BLaER1 treated with 17β-estradiol and CSF1 and Interleukin-3, amounts not matched to agents 10 nM and 100 nM (cell line): ENCODE measurements at regions not wholly inside any gene's neighbourhood (a gene's known extent, or its start where the extent isn't known, plus 50 kb on each side); places are given as distances from the start of the nearest gene placed in this dataset.

ENCODE experiments used
- H3K27ac ChIP-seq, 11 experiments: shearing (Covaris generic); formaldehyde crosslinking; 2 replicates each; pipeline ENCODE4 v1.8.1; 2022
- H3K27me3 ChIP-seq, 11 experiments: shearing (Covaris generic); formaldehyde crosslinking; 2 replicates each; pipeline ENCODE4 v1.8.1; 2022
- H3K36me3 ChIP-seq, 11 experiments: shearing (Covaris generic); formaldehyde crosslinking; 2 replicates each; pipeline ENCODE4 v1.8.1; 2022
- H3K4me1 ChIP-seq, 10 experiments: shearing (Covaris generic); formaldehyde crosslinking; 2 replicates each; pipeline ENCODE4 v1.8.1; 2022
- H3K4me2 ChIP-seq, 11 experiments: shearing (Covaris generic); formaldehyde crosslinking; 2 replicates each; pipeline ENCODE4 v1.8.1; 2022
- H3K4me3 ChIP-seq, 10 experiments: shearing (Covaris generic); formaldehyde crosslinking; 2 replicates each; pipeline ENCODE4 v1.8.1; 2022
- H3K9ac ChIP-seq, 11 experiments: shearing (Covaris generic); formaldehyde crosslinking; 2 replicates each; pipeline ENCODE4 v1.8.1; 2022
- H3K9me3 ChIP-seq, 11 experiments: shearing (Covaris generic); formaldehyde crosslinking; replicated peaks in 1 of 11; 2 replicates each; pipeline ENCODE4 v1.8.1; 2022
- H4K20me1 ChIP-seq, 11 experiments: shearing (Covaris generic); formaldehyde crosslinking; 2 replicates each; pipeline ENCODE4 v1.8.1; 2022
- Cebpa-rat ChIP-seq, 11 experiments: shearing (Covaris generic); IDR thresholded peaks; 2 replicates each; pipeline ENCODE4 v1.8.1; 2022

GRCh38 chr2:44107086-44107740, 61.5 kb upstream of the PPM1B start:
- Histone ChIP-seq H3K4me3 (no peak overlapping the region), H3K27ac (peak overlapping the region in 6 of 11 experiments; percentile 5 to 52 (median 16); a peak in 7 of 22 replicates), H4K20me1 (no peaks in the 10 kb centered on the region), H3K9ac (no peak overlapping the region), H3K36me3 (no peaks in the 10 kb centered on the region), H3K27me3 (no peaks in the 10 kb centered on the region), H3K4me1 (peaks cover 12 to 38% (median 16%) of the 10 kb centered on the region in 10 experiments), H3K9me3 (peaks cover 0 to 7% (median 0%) of the 10 kb centered on the region in 11 experiments; a peak in 2 of 22 replicates), H3K4me2 (peak overlapping the region; percentile 26 to 71 (median 64))
- no peak for TF ChIP-seq Cebpa-rat (IDR thresholded peaks at IDR 0.05)

- Histone ChIP-seq H3K4me2 (peak overlapping the region; percentile 26 to 71 (median 64); a peak in 19 of 22 replicates), H3K27ac (peak overlapping the region in 2 of 11 experiments; percentile 22 to 52; a peak in 2 of 22 replicates), H3K9me3 (peaks cover 0 to 7% (median 0%) of the 10 kb centered on the region in 11 experiments; a peak in 2 of 22 replicates), H3K4me1 (peaks cover 12 to 38% (median 16%) of the 10 kb centered on the region in 10 experiments), H4K20me1 (no peaks in the 10 kb centered on the region), H3K9ac (no peak overlapping the region), H3K4me3 (no peak overlapping the region), H3K36me3 (no peaks in the 10 kb centered on the region), H3K27me3 (no peaks in the 10 kb centered on the region)
- peak in 10 of 11 experiments; percentile 22 to 89 (median 69); a peak in 16 of 22 replicates for TF ChIP-seq Cebpa-rat (IDR thresholded peaks at IDR 0.05)
These were observed 60.7 kb upstream of the PPM1B start for GRCh38 chr2:44107974-44108373.

GRCh38 chr2:44109166-44109565, 59.5 kb upstream of the PPM1B start:
- H3K4me3 ChIP-seq = no peak overlapping the region
- H3K27me3 ChIP-seq = no peaks in the 10 kb centered on the region

GRCh38 chr2:44110444-44110843, 58.2 kb upstream of the PPM1B start:
- no peak for TF ChIP-seq Cebpa-rat (IDR thresholded peaks at IDR 0.05)
- H3K4me3 ChIP-seq = no peak overlapping the region
- H3K36me3 ChIP-seq = no peaks in the 10 kb centered on the region
- peaks cover 0 to 7% (median 0%) of the 10 kb centered on the region in 11 experiments; a peak in 2 of 22 replicates for H3K9me3 ChIP-seq
- no peak overlapping the region for H3K27ac ChIP-seq
- H4K20me1 ChIP-seq = no peaks in the 10 kb centered on the region
- peaks cover 12 to 30% (median 16%) of the 10 kb centered on the region in 10 experiments for H3K4me1 ChIP-seq
- no peak overlapping the region for H3K4me2 ChIP-seq
- H3K9ac ChIP-seq = no peak overlapping the region
- no peaks in the 10 kb centered on the region for H3K27me3 ChIP-seq

More at GRCh38 chr2:44109166-44109565, 59.5 kb upstream of the PPM1B start:
- TF ChIP-seq Cebpa-rat (IDR thresholded peaks at IDR 0.05) = no peak
- Histone ChIP-seq H4K20me1 (no peaks in the 10 kb centered on the region), H3K27ac (no peak overlapping the region), H3K36me3 (no peaks in the 10 kb centered on the region), H3K9ac (no peak overlapping the region), H3K4me2 (peak overlapping the region in 2 of 11 experiments; percentile 12 to 71; a peak in 4 of 22 replicates), H3K4me1 (peaks cover 12 to 30% (median 16%) of the 10 kb centered on the region in 10 experiments), H3K9me3 (peaks cover 0 to 7% (median 0%) of the 10 kb centered on the region in 11 experiments; a peak in 2 of 22 replicates)

GRCh38 chr2:44112096-44112495, 56.6 kb upstream of the PPM1B start:
- no peaks in the 10 kb centered on the region; a peak in 1 of 22 replicates for H3K9me3 ChIP-seq
- H3K27ac ChIP-seq = no peak overlapping the region
- no peaks in the 10 kb centered on the region for H3K27me3 ChIP-seq
- no peak overlapping the region for H3K4me2 ChIP-seq
- no peak overlapping the region for H3K9ac ChIP-seq
- H3K4me1 ChIP-seq = peaks cover 9 to 26% (median 12%) of the 10 kb centered on the region in 10 experiments
- H3K4me3 ChIP-seq = no peak overlapping the region
- no peaks in the 10 kb centered on the region for H4K20me1 ChIP-seq
- H3K36me3 ChIP-seq = no peaks in the 10 kb centered on the region
- TF ChIP-seq Cebpa-rat (IDR thresholded peaks at IDR 0.05) = no peak

GRCh38 chr2:44116319-44116718, 52.4 kb upstream of the PPM1B start:
- H4K20me1 ChIP-seq = no peaks in the 10 kb centered on the region

GRCh38 chr2:44118257-44118656, 50.4 kb upstream of the PPM1B start:
- Histone ChIP-seq H3K4me2 (peak overlapping the region in 2 of 11 experiments; percentile 7 to 35; a peak in 2 of 22 replicates), H3K36me3 (no peaks in the 10 kb centered on the region), H3K4me1 (peaks cover 38 to 57% (median 44%) of the 10 kb centered on the region in 10 experiments), H3K4me3 (no peak overlapping the region), H3K9ac (no peak overlapping the region), H3K9me3 (no peaks in the 10 kb centered on the region), H3K27ac (peak overlapping the region in 6 of 11 experiments; percentile 9 to 86 (median 29); a peak in 7 of 22 replicates), H3K27me3 (0 out of 22 replicates have a peak, but pooled peaks cover 0 to 3% (median 0%) of the 10 kb centered on the region in 11 experiments), H4K20me1 (no peaks in the 10 kb centered on the region)
- TF ChIP-seq Cebpa-rat (IDR thresholded peaks at IDR 0.05) = no peak

More at GRCh38 chr2:44116319-44116718, 52.4 kb upstream of the PPM1B start:
- H3K9me3 ChIP-seq = no peaks in the 10 kb centered on the region
- H3K27ac ChIP-seq = no peak overlapping the region
- peaks cover 18 to 37% (median 25%) of the 10 kb centered on the region in 10 experiments for H3K4me1 ChIP-seq
- no peak overlapping the region for H3K4me3 ChIP-seq
- H3K27me3 ChIP-seq = no peaks in the 10 kb centered on the region
- TF ChIP-seq Cebpa-rat (IDR thresholded peaks at IDR 0.05) = no peak
- no peak overlapping the region for H3K9ac ChIP-seq
- no peaks in the 10 kb centered on the region for H3K36me3 ChIP-seq
- 0 out of 22 replicates have a peak overlapping the region, but pooled peaks of 1 of the 11 experiments have one; percentile 27 for H3K4me2 ChIP-seq
